Adrenal gland (tissue), 5 donors: ENCODE measurements at regions not wholly inside any gene's neighbourhood (a gene's known extent, or its start where the extent isn't known, plus 50 kb on each side); places are given as distances from the start of the nearest gene placed in this dataset.

Experiments used
- POLR2A ChIP-seq, 2 donors: fragments of 450-650 bp; IDR thresholded peaks; one replicate each; pipeline ENCODE4 v1.6.1; 2017; ENCODE audit warnings: antibody characterized with exemption in 2 of 2, mild to moderate bottlenecking in 2 of 2, moderate library complexity in 1 of 2
- TF ChIP-seq, protein P1 (sequence below), 6 experiments: fragments of 450-650 bp in 4 of 6; fragments of 200-600 bp in 2 of 6; sonication (generic) in 1 of 6; IDR thresholded peaks; 1 replicate in 5 of 6; 2 replicates in 1 of 6; pipeline versions ENCODE4 v1.5.1 to v1.8.0; 2016 to 2021; ENCODE audit warnings: antibody characterized with exemption in 6 of 6, mild to moderate bottlenecking in 2 of 6, moderate library complexity in 1 of 6
- donor health status: DM: no; HTN: no; CAD: no.

DNA sequence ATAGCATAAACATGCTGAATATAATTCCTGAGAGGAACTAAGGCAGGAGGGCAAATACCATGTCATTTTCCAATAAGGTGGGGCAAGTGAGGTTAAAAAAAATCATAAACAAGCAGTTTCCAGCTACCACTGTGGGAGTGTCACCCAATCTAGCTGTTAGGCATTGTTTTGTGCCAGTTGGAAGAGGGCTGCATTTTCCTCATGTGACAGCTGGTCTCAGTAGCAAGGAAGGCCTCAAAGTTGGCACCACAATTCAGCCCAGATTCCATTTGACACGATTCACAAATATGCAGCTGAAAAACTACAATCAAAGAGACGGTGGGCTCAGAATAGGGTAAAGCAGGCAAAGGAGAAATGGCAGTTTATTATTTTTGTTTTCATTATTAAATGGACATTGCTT, 636.1 kb downstream of the KIF4B start:
- TF ChIP-seq, protein P1, sequence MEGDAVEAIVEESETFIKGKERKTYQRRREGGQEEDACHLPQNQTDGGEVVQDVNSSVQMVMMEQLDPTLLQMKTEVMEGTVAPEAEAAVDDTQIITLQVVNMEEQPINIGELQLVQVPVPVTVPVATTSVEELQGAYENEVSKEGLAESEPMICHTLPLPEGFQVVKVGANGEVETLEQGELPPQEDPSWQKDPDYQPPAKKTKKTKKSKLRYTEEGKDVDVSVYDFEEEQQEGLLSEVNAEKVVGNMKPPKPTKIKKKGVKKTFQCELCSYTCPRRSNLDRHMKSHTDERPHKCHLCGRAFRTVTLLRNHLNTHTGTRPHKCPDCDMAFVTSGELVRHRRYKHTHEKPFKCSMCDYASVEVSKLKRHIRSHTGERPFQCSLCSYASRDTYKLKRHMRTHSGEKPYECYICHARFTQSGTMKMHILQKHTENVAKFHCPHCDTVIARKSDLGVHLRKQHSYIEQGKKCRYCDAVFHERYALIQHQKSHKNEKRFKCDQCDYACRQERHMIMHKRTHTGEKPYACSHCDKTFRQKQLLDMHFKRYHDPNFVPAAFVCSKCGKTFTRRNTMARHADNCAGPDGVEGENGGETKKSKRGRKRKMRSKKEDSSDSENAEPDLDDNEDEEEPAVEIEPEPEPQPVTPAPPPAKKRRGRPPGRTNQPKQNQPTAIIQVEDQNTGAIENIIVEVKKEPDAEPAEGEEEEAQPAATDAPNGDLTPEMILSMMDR (IDR thresholded peaks at IDR 0.05) = no peak
- TF ChIP-seq POLR2A (IDR thresholded peaks at IDR 0.05) = no peak
